Left renal cortex interstitium (tissue), 4 donors: ENCODE measurements at regions not wholly inside any gene's neighbourhood (a gene's known extent, or its start where the extent isn't known, plus 50 kb on each side); places are given as distances from the start of the nearest gene placed in this dataset.
"Not testable (repeated sequence)": the region's sequence is repeated elsewhere in the genome, so short reads cannot be mapped to it uniquely, and the experiment has no call there.

Experiments used
- DNase-seq, 4 donors: peaks; one replicate each; pipeline ENCODE4 v3.0.0-alpha.2; 2013; ENCODE audit warnings: low read depth in 4 of 4, low spot score in 2 of 4, missing footprints in 1 of 4

GRCh38 chr6:140393665-140394540 is 1019.5 kb upstream of the CITED2 start:
- no peak for DNase-seq

GRCh38 chr6:140388815-140389214 is 1014.4 kb upstream of the CITED2 start:
- DNase-seq = no peak

- DNase-seq = no peak
Observed at GRCh38 chr6:140388192-140388802, 1013.8 kb upstream of the CITED2 start.

- DNase-seq = no peak
Observed at GRCh38 chr6:140385679-140386078, 1011.2 kb upstream of the CITED2 start.

- no peak for DNase-seq
Observed at GRCh38 chr6:140382355-140382754, 1007.9 kb upstream of the CITED2 start.

- no peak for DNase-seq
Observed at GRCh38 chr6:140380427-140381218, 1006.2 kb upstream of the CITED2 start.

GRCh38 chr6:140379919-140380318 is 1005.5 kb upstream of the CITED2 start:
- no peak for DNase-seq

GRCh38 chr6:140376209-140376608 is 1001.8 kb upstream of the CITED2 start:
- DNase-seq = no peak

GRCh38 chr6:140373728-140374127 is 999.3 kb upstream of the CITED2 start:
- DNase-seq = not testable (repeated sequence)

GRCh38 chr6:140372064-140372463 is 997.6 kb upstream of the CITED2 start:
- DNase-seq = no peak

- DNase-seq = no peak
Observed at GRCh38 chr6:140370976-140371870, 996.8 kb upstream of the CITED2 start.

GRCh38 chr6:140370441-140370840 is 996.0 kb upstream of the CITED2 start:
- DNase-seq = no peak

- no peak for DNase-seq
Observed at GRCh38 chr6:140366991-140367390, 992.5 kb upstream of the CITED2 start.

- DNase-seq = no peak
Observed at GRCh38 chr6:140364916-140365315, 990.5 kb upstream of the CITED2 start.

- DNase-seq = peak in 1 of 4 donors; percentile 7
Observed at GRCh38 chr6:140360651-140361050, 986.2 kb upstream of the CITED2 start.

- DNase-seq = no peak
Observed at GRCh38 chr6:140355476-140355875, 981.0 kb upstream of the CITED2 start.

GRCh38 chr6:140354296-140354695 is 979.8 kb upstream of the CITED2 start:
- DNase-seq = no peak

- no peak for DNase-seq
Observed at GRCh38 chr6:140353536-140353935, 979.1 kb upstream of the CITED2 start.

- no peak for DNase-seq
Observed at GRCh38 chr6:140346428-140346827, 972.0 kb upstream of the CITED2 start.

GRCh38 chr6:140345935-140346334 is 971.5 kb upstream of the CITED2 start:
- no peak for DNase-seq
